Liver (tissue), 8 donors: ENCODE measurements at regions not wholly inside any gene's neighbourhood (a gene's known extent, or its start where the extent isn't known, plus 50 kb on each side); places are given as distances from the start of the nearest gene placed in this dataset.

Experiments used
- DNase-seq: peaks from one replicate; pipeline ENCODE4 v3.0.0-alpha.2; 2017; ENCODE audit warnings: low spot score
- H3K27ac ChIP-seq, 2 donors: one replicate each; pipeline ENCODE4 v1.7.0; 2013; ENCODE audit warnings: inconsistent platforms in 2 of 2, low read length in 2 of 2, control low read depth in 1 of 2, low read depth in 1 of 2, mild to moderate bottlenecking in 1 of 2
- H3K27me3 ChIP-seq, 4 donors: one replicate each; pipeline versions ENCODE4 v1.6.1 to v1.7.0; 2013; ENCODE audit warnings: low read length in 3 of 4, inconsistent platforms in 1 of 4, mild to moderate bottlenecking in 1 of 4, moderate library complexity in 1 of 4; ENCODE audit not compliant: control insufficient read depth in 4 of 4, insufficient read depth in 4 of 4
- H3K36me3 ChIP-seq, 4 donors: one replicate each; pipeline versions ENCODE4 v1.6.1 to v1.7.0; 2013; ENCODE audit warnings: low read length in 3 of 4, mild to moderate bottlenecking in 3 of 4, low read depth in 1 of 4, moderate library complexity in 1 of 4; ENCODE audit not compliant: control insufficient read depth in 4 of 4, insufficient read depth in 3 of 4
- H3K4me1 ChIP-seq, 4 donors: one replicate each; pipeline versions ENCODE4 v1.6.1 to v1.7.0; 2013; ENCODE audit warnings: low read length in 3 of 4, mild to moderate bottlenecking in 3 of 4, moderate library complexity in 1 of 4; ENCODE audit not compliant: control insufficient read depth in 4 of 4, insufficient read depth in 4 of 4
- H3K4me3 ChIP-seq, 3 donors: one replicate each; pipeline versions ENCODE4 v1.6.1 to v1.7.0; 2013; ENCODE audit warnings: low read length in 3 of 3, control low read depth in 1 of 3, low read depth in 1 of 3, mild to moderate bottlenecking in 1 of 3
- H3K9ac ChIP-seq, 2 donors: one replicate each; pipeline ENCODE4 v1.7.0; 2013; ENCODE audit warnings: low read length in 2 of 2, mild to moderate bottlenecking in 2 of 2, moderate library complexity in 2 of 2, control low read depth in 1 of 2, low read depth in 1 of 2
- H3K9me3 ChIP-seq, 4 donors: one replicate each; pipeline versions ENCODE4 v1.6.1 to v1.7.0; 2013; ENCODE audit warnings: low read length in 3 of 4; ENCODE audit not compliant: control insufficient read depth in 4 of 4
- ATF3 ChIP-seq: IDR thresholded peaks from 2 replicates; pipeline ENCODE4 v1.6.1; 2016; ENCODE audit warnings: antibody characterized with exemption
- EGR1 ChIP-seq, 2 donors: IDR thresholded peaks; 2 replicates each; pipeline ENCODE4 v1.6.1; 2016 to 2018; ENCODE audit warnings: antibody characterized with exemption in 2 of 2, low read depth in 2 of 2
- FOXA1 ChIP-seq: IDR thresholded peaks from 2 replicates; pipeline ENCODE4 v1.6.1; 2016; ENCODE audit warnings: antibody characterized with exemption
- FOXA2 ChIP-seq: IDR thresholded peaks from 2 replicates; pipeline ENCODE4 v1.6.1; 2016; ENCODE audit warnings: antibody characterized with exemption
- HNF4A ChIP-seq, 2 donors: conservative IDR thresholded peaks; 2 replicates each; pipeline ENCODE4 v1.6.1; 2016; ENCODE audit warnings: antibody characterized with exemption in 2 of 2, mild to moderate bottlenecking in 2 of 2
- HNF4G ChIP-seq: IDR thresholded peaks from 2 replicates; pipeline ENCODE4 v1.6.1; 2016; ENCODE audit warnings: antibody characterized with exemption
- JUND ChIP-seq, 2 donors: IDR thresholded peaks; 2 replicates each; pipeline ENCODE4 v1.6.1; 2016; ENCODE audit warnings: antibody characterized with exemption in 2 of 2
- NR2F2 ChIP-seq: IDR thresholded peaks from 2 replicates; pipeline ENCODE4 v1.6.1; 2016; ENCODE audit warnings: antibody characterized with exemption
- RXRA ChIP-seq, 2 donors: IDR thresholded peaks; 2 replicates each; pipeline ENCODE4 v1.6.1; 2017 to 2018; ENCODE audit warnings: antibody characterized with exemption in 2 of 2, mild to moderate bottlenecking in 1 of 2
- SP1 ChIP-seq: IDR thresholded peaks from 2 replicates; pipeline ENCODE4 v1.6.1; 2018; ENCODE audit warnings: antibody characterized with exemption, mild to moderate bottlenecking
- TAF1 ChIP-seq: conservative IDR thresholded peaks from 2 replicates; pipeline ENCODE4 v1.6.1; 2016; ENCODE audit warnings: antibody characterized with exemption, mild to moderate bottlenecking
- YY1 ChIP-seq: IDR thresholded peaks from 2 replicates; pipeline ENCODE4 v1.6.1; 2016; ENCODE audit warnings: antibody characterized with exemption, mild to moderate bottlenecking
- ZBTB33 ChIP-seq: IDR thresholded peaks from 2 replicates; pipeline ENCODE4 v1.6.1; 2016; ENCODE audit warnings: antibody characterized with exemption
- WGBS: extraction: QIAGEN DNeasy Blood & Tissue Kit; methylation state at CpG from one replicate; pipeline ENCODE4 v1.1.7; 2013; 5-methylcytosine and 5-hydroxymethylcytosine counted together
- TF ChIP-seq, protein P1 (sequence below): fragments of 150-350 bp; IDR thresholded peaks from 2 replicates; pipeline ENCODE4 v1.5.1; 2017; ENCODE audit warnings: improper control_type of control experiment, low read depth, low read length; ENCODE audit not compliant: missing input control
- TF ChIP-seq, protein P2 (sequence below): IDR thresholded peaks from 2 replicates; pipeline ENCODE4 v1.6.1; 2016; ENCODE audit warnings: antibody characterized with exemption
- donor health status: healthy.
- donor health status: healthy.
- donor health status: healthy.
- donor health status: healthy.
- donor health status: healthy.

DNA sequence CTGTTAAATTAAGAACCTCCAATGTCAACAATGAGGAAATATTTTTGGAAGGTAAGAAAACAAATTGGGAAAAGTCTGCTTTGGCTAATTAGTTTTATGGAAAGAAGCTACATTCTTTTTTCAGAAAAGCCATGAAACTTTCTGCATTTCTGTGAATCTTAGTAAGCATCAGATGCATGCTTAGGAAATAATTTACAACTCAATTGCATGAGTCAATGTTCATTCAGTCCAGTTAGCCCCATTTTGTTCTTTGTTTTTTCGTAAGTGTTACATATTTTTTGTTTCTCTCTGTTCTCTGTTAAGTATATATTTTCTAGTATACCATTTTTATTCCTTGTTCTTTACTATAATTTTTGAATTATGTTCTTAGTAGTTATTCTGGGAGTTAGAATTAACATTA lies 195.2 kb upstream of the KIF2B start:
- TF ChIP-seq SP1 (no peak), ZBTB33 (no peak), TAF1 (no peak), NR2F2 (no peak), HNF4G (no peak), YY1 (no peak)
- TF ChIP-seq, protein P1, sequence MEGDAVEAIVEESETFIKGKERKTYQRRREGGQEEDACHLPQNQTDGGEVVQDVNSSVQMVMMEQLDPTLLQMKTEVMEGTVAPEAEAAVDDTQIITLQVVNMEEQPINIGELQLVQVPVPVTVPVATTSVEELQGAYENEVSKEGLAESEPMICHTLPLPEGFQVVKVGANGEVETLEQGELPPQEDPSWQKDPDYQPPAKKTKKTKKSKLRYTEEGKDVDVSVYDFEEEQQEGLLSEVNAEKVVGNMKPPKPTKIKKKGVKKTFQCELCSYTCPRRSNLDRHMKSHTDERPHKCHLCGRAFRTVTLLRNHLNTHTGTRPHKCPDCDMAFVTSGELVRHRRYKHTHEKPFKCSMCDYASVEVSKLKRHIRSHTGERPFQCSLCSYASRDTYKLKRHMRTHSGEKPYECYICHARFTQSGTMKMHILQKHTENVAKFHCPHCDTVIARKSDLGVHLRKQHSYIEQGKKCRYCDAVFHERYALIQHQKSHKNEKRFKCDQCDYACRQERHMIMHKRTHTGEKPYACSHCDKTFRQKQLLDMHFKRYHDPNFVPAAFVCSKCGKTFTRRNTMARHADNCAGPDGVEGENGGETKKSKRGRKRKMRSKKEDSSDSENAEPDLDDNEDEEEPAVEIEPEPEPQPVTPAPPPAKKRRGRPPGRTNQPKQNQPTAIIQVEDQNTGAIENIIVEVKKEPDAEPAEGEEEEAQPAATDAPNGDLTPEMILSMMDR = no peak
- TF ChIP-seq, protein P2, sequence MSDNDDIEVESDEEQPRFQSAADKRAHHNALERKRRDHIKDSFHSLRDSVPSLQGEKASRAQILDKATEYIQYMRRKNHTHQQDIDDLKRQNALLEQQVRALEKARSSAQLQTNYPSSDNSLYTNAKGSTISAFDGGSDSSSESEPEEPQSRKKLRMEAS = no peak
- Histone ChIP-seq H3K27ac (no peak overlapping the region), H3K9ac (no peak overlapping the region), H3K4me1 (no peaks in the 10 kb centered on the region), H3K4me3 (no peak overlapping the region), H3K27me3 (peaks cover 0 to 2% (median 0%) of the 10 kb centered on the region in 4 donors), H3K9me3 (no peaks in the 10 kb centered on the region), H3K36me3 (no peaks in the 10 kb centered on the region)
- no peak for DNase-seq
- WGBS = 85% methylated on average over 1 of the region's 1 CpG

GRCh38 chr17:53626286-53626685 lies 196.4 kb upstream of the KIF2B start:
- H3K27ac ChIP-seq = no peak overlapping the region
- 43% methylated on average over 1 of the region's 1 CpG for WGBS
- TF ChIP-seq FOXA2 (no peak), HNF4A (conservative IDR thresholded peaks at IDR 0.05) (no peak), SP1 (no peak), EGR1 (IDR thresholded peaks at IDR 0.05; ENCODE audit: low read depth in 2 of 2) (no peak), RXRA (IDR thresholded peaks at IDR 0.05) (no peak), FOXA1 (no peak), TAF1 (no peak), ZBTB33 (no peak), JUND (IDR thresholded peaks at IDR 0.05) (no peak), ATF3 (no peak)
- TF ChIP-seq, protein P1 = no peak
- peaks cover 0 to 2% (median 0%) of the 10 kb centered on the region in 4 donors for H3K27me3 ChIP-seq
- no peak overlapping the region for H3K9ac ChIP-seq
- H3K9me3 ChIP-seq = no peaks in the 10 kb centered on the region
- H3K4me3 ChIP-seq = no peak overlapping the region
- no peak for DNase-seq
- no peaks in the 10 kb centered on the region for H3K4me1 ChIP-seq
- H3K36me3 ChIP-seq = no peaks in the 10 kb centered on the region
